ENCODE measurements at regions not wholly inside any gene's neighbourhood (a gene's known extent, or its start where the extent isn't known, plus 50 kb on each side); places are given as distances from the start of the nearest gene placed in this dataset.
A peak's percentile ranks its signal among the peaks of the same experiment; 100 is the strongest.
"Not testable (repeated sequence)": the region's sequence is repeated elsewhere in the genome, so short reads cannot be mapped to it uniquely, and the experiment has no call there.

- H4K8ac ChIP-seq (ENCODE audit: low read length); H2BK120ac ChIP-seq (ENCODE audit: low read depth, low read length); H3K14ac ChIP-seq (ENCODE audit: low read length in 2 of 2); H3K79me1 ChIP-seq (replicated peaks; ENCODE audit: low read length, poor library complexity, severe bottlenecking); H3K36me3 ChIP-seq (ENCODE audit: control insufficient read depth in 1 of 2, insufficient read depth in 2 of 2, low read depth in 1 of 2, low read length in 2 of 2); H2BK12ac ChIP-seq (ENCODE audit: low read length in 2 of 2); DNase-seq; H3K4ac ChIP-seq (ENCODE audit: low read depth in 1 of 2, low read length in 2 of 2); H2BK5ac ChIP-seq (ENCODE audit: low read depth, low read length, poor library complexity, severe bottlenecking); H3K4me3 ChIP-seq (ENCODE audit: insufficient read depth in 1 of 2, low read depth in 1 of 2, low read length in 2 of 2); H3K9me3 ChIP-seq (ENCODE audit: control insufficient read depth, low read length); H4K91ac ChIP-seq (ENCODE audit: low read length); H2AFZ ChIP-seq (ENCODE audit: low read depth, low read length); H3K4me2 ChIP-seq (ENCODE audit: low read length, poor library complexity, severe bottlenecking); H2BK15ac ChIP-seq (ENCODE audit: low read depth, poor library complexity, severe bottlenecking); H3K9ac ChIP-seq (ENCODE audit: low read length); H3K27me3 ChIP-seq (ENCODE audit: control insufficient read depth in 1 of 2, insufficient read depth in 1 of 2, low read length in 2 of 2); H3K27ac ChIP-seq (ENCODE audit: low read length, poor library complexity, severe bottlenecking); H3K4me1 ChIP-seq (ENCODE audit: control insufficient read depth, insufficient read depth, low read depth, low read length); H2AK5ac ChIP-seq (ENCODE audit: low read length, severe bottlenecking); H3K18ac ChIP-seq (ENCODE audit: low read depth in 1 of 2, low read length in 2 of 2); H3K23ac ChIP-seq (ENCODE audit: low read length in 2 of 2): not testable (repeated sequence)
- no CpG with 5 or more reads among the region's 2 CpGs for WGBS
These were observed 56.2 kb upstream of the TFPI start for GRCh38 chr2:187610450-187610849.

- Histone ChIP-seq H2BK15ac (ENCODE audit: low read depth, poor library complexity, severe bottlenecking) (no peak overlapping the region), H2BK5ac (ENCODE audit: low read depth, low read length, poor library complexity, severe bottlenecking) (no peak overlapping the region), H2AK5ac (ENCODE audit: low read length, severe bottlenecking) (no peak overlapping the region), H3K4me2 (ENCODE audit: low read length, poor library complexity, severe bottlenecking) (no peak overlapping the region), H3K27me3 (ENCODE audit: control insufficient read depth in 1 of 2, insufficient read depth in 1 of 2, low read length in 2 of 2) (no peaks in the 10 kb centered on the region), H3K4me1 (ENCODE audit: control insufficient read depth, insufficient read depth, low read depth, low read length) (peaks cover 2% of the 10 kb centered on the region), H4K91ac (ENCODE audit: low read length) (no peak overlapping the region), H3K4ac (ENCODE audit: low read depth in 1 of 2, low read length in 2 of 2) (no peak overlapping the region), H3K9me3 (ENCODE audit: control insufficient read depth, low read length) (no peaks in the 10 kb centered on the region), H3K36me3 (ENCODE audit: control insufficient read depth in 1 of 2, insufficient read depth in 2 of 2, low read depth in 1 of 2, low read length in 2 of 2) (no peaks in the 10 kb centered on the region), H3K79me1 (replicated peaks; ENCODE audit: low read length, poor library complexity, severe bottlenecking) (no peaks in the 10 kb centered on the region), H2AFZ (ENCODE audit: low read depth, low read length) (no peak overlapping the region), H3K23ac (ENCODE audit: low read length in 2 of 2) (no peak overlapping the region), H3K9ac (ENCODE audit: low read length) (no peak overlapping the region), H4K8ac (ENCODE audit: low read length) (no peak overlapping the region), H3K14ac (ENCODE audit: low read length in 2 of 2) (no peak overlapping the region), H3K27ac (ENCODE audit: low read length, poor library complexity, severe bottlenecking) (no peak overlapping the region), H2BK12ac (ENCODE audit: low read length in 2 of 2) (no peak overlapping the region), H2BK120ac (ENCODE audit: low read depth, low read length) (no peak overlapping the region), H3K18ac (ENCODE audit: low read depth in 1 of 2, low read length in 2 of 2) (no peak overlapping the region), H3K4me3 (ENCODE audit: insufficient read depth in 1 of 2, low read depth in 1 of 2, low read length in 2 of 2) (no peak overlapping the region)
- no peak for DNase-seq
- WGBS: 88% methylated on average over 1 of the region's 1 CpG
These were observed 58.6 kb upstream of the TFPI start for GRCh38 chr2:187612857-187613256.

DNA sequence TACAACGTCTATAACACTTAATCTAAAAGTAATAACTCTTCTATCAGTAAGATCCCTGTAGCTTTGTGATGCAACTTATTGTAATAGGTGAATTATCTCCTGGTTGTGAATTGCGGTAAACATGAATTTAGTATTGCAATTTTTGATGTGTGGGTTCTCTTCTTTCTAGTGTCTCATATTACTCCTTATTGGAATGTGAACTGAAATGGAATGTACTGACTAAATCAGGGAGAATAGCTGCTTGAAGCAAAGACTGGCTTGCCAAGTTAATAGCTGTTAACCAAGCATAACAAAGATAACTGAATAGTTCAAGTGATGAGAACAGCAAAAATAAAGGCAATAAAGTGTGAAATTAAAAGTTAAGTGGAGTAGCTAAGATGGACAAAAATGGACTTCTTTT is 60.5 kb upstream of the TFPI start:
- H4K8ac ChIP-seq (ENCODE audit: low read length): no peak overlapping the region
- no peak overlapping the region for H2AFZ ChIP-seq (ENCODE audit: low read depth, low read length)
- no peak overlapping the region for H3K27ac ChIP-seq (ENCODE audit: low read length, poor library complexity, severe bottlenecking)
- no peaks in the 10 kb centered on the region for H3K36me3 ChIP-seq (ENCODE audit: control insufficient read depth in 1 of 2, insufficient read depth in 2 of 2, low read depth in 1 of 2, low read length in 2 of 2)
- 100% methylated on average over 1 of the region's 2 CpGs for WGBS
- no peak overlapping the region for H3K23ac ChIP-seq (ENCODE audit: low read length in 2 of 2)
- H3K79me1 ChIP-seq (replicated peaks; ENCODE audit: low read length, poor library complexity, severe bottlenecking): no peaks in the 10 kb centered on the region
- H3K4me3 ChIP-seq (ENCODE audit: insufficient read depth in 1 of 2, low read depth in 1 of 2, low read length in 2 of 2): no peak overlapping the region
- H3K18ac ChIP-seq (ENCODE audit: low read depth in 1 of 2, low read length in 2 of 2): no peak overlapping the region
- no peak overlapping the region for H3K9ac ChIP-seq (ENCODE audit: low read length)
- no peak overlapping the region for H2AK5ac ChIP-seq (ENCODE audit: low read length, severe bottlenecking)
- no peak overlapping the region for H3K14ac ChIP-seq (ENCODE audit: low read length in 2 of 2)
- H3K4me2 ChIP-seq (ENCODE audit: low read length, poor library complexity, severe bottlenecking): no peak overlapping the region
- H4K91ac ChIP-seq (ENCODE audit: low read length): no peak overlapping the region
- H3K9me3 ChIP-seq (ENCODE audit: control insufficient read depth, low read length): no peaks in the 10 kb centered on the region
- DNase-seq: no peak
- no peak overlapping the region for H2BK5ac ChIP-seq (ENCODE audit: low read depth, low read length, poor library complexity, severe bottlenecking)
- no peak overlapping the region for H2BK120ac ChIP-seq (ENCODE audit: low read depth, low read length)
- H2BK12ac ChIP-seq (ENCODE audit: low read length in 2 of 2): no peak overlapping the region
- no peak overlapping the region for H3K4ac ChIP-seq (ENCODE audit: low read depth in 1 of 2, low read length in 2 of 2)
- H2BK15ac ChIP-seq (ENCODE audit: low read depth, poor library complexity, severe bottlenecking): no peak overlapping the region
- H3K27me3 ChIP-seq (ENCODE audit: control insufficient read depth in 1 of 2, insufficient read depth in 1 of 2, low read length in 2 of 2): no peaks in the 10 kb centered on the region
- peaks cover 2% of the 10 kb centered on the region for H3K4me1 ChIP-seq (ENCODE audit: control insufficient read depth, insufficient read depth, low read depth, low read length)

- Histone ChIP-seq H3K4me2 (ENCODE audit: low read length, poor library complexity, severe bottlenecking) (no peak overlapping the region), H3K18ac (ENCODE audit: low read depth in 1 of 2, low read length in 2 of 2) (no peak overlapping the region), H2AFZ (ENCODE audit: low read depth, low read length) (no peak overlapping the region), H3K4me3 (ENCODE audit: insufficient read depth in 1 of 2, low read depth in 1 of 2, low read length in 2 of 2) (no peak overlapping the region), H3K23ac (ENCODE audit: low read length in 2 of 2) (peak overlapping the region in 1 of 2 experiments; percentile 77), H4K91ac (ENCODE audit: low read length) (no peak overlapping the region), H3K36me3 (ENCODE audit: control insufficient read depth in 1 of 2, insufficient read depth in 2 of 2, low read depth in 1 of 2, low read length in 2 of 2) (no peaks in the 10 kb centered on the region), H3K9ac (ENCODE audit: low read length) (no peak overlapping the region), H3K4me1 (ENCODE audit: control insufficient read depth, insufficient read depth, low read depth, low read length) (peaks cover 2% of the 10 kb centered on the region), H2BK5ac (ENCODE audit: low read depth, low read length, poor library complexity, severe bottlenecking) (no peak overlapping the region), H3K27ac (ENCODE audit: low read length, poor library complexity, severe bottlenecking) (no peak overlapping the region), H3K27me3 (ENCODE audit: control insufficient read depth in 1 of 2, insufficient read depth in 1 of 2, low read length in 2 of 2) (no peaks in the 10 kb centered on the region), H4K8ac (ENCODE audit: low read length) (no peak overlapping the region), H3K14ac (ENCODE audit: low read length in 2 of 2) (no peak overlapping the region), H2BK15ac (ENCODE audit: low read depth, poor library complexity, severe bottlenecking) (no peak overlapping the region), H2BK12ac (ENCODE audit: low read length in 2 of 2) (no peak overlapping the region), H2AK5ac (ENCODE audit: low read length, severe bottlenecking) (no peak overlapping the region), H3K4ac (ENCODE audit: low read depth in 1 of 2, low read length in 2 of 2) (no peak overlapping the region), H3K79me1 (replicated peaks; ENCODE audit: low read length, poor library complexity, severe bottlenecking) (no peaks in the 10 kb centered on the region), H3K9me3 (ENCODE audit: control insufficient read depth, low read length) (no peaks in the 10 kb centered on the region), H2BK120ac (ENCODE audit: low read depth, low read length) (no peak overlapping the region)
- WGBS: 95% methylated on average over 2 of the region's 4 CpGs
- no peak for DNase-seq
These were observed 61.1 kb upstream of the TFPI start for GRCh38 chr2:187615364-187615763.
